ENCODE measurements at regions not wholly inside any gene's neighbourhood (a gene's known extent, or its start where the extent isn't known, plus 50 kb on each side); places are given as distances from the start of the nearest gene placed in this dataset.

DNA sequence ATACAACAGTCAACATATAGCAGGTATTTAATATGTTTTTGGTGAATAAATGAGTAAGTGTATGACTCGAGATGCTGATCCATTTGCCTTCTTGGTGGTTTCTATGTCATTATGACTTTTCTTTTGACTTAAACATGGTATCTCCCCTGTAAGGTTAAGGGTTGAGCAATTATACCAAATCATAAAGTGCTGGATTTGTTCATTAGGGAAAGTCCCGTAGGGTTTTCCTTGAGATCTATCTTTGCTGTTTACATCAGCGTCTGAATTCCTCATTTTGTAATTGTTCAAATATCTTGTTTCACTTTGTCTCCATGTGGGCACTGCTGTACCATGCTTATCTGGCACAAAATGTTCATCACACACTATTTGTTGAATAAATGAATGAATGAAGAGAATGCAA is 562.6 kb downstream of the EDEM1 start:
- no peak overlapping the region for H3K9ac ChIP-seq (ENCODE audit: insufficient read depth in 1 of 2, low read depth in 2 of 2, low read length in 2 of 2)
- no peaks in the 10 kb centered on the region for H3K27me3 ChIP-seq (ENCODE audit: control insufficient read depth in 2 of 2, insufficient read depth in 2 of 2, low read length in 2 of 2)
- H4K20me1 ChIP-seq (replicated peaks; ENCODE audit: control insufficient read depth, insufficient read depth, low read length): no peaks in the 10 kb centered on the region
- ATAC-seq: no peak
- no peak overlapping the region for H3K4me2 ChIP-seq (ENCODE audit: insufficient read depth, low read length)
- in situ Hi-C loops (cut with MboI) (no loop called here), intact Hi-C loops (cut with micrococcal nuclease) (no loop called here)
- no peak overlapping the region for H3K27ac ChIP-seq (ENCODE audit: extremely low read depth, low read depth, low read length)
- H2AFZ ChIP-seq (ENCODE audit: low read depth, low read length): no peak overlapping the region
- ChIA-PET POLR2A (no interaction called here), CTCF (ENCODE audit: low intra/inter-chr PET ratio) (no interaction called here)
- TF ChIP-seq CBFA2T2 (conservative IDR thresholded peaks at IDR 0.05) (no peak), TAF1 (IDR thresholded peaks at IDR 0.05; ENCODE audit: control insufficient read depth, extremely low read depth, insufficient read depth, low read length, severe bottlenecking) (no peak), BACH1 (tag; IDR thresholded peaks at IDR 0.05) (no peak), HDAC1 (IDR thresholded peaks at IDR 0.05) (no peak)
- TF ChIP-seq, protein P1, sequence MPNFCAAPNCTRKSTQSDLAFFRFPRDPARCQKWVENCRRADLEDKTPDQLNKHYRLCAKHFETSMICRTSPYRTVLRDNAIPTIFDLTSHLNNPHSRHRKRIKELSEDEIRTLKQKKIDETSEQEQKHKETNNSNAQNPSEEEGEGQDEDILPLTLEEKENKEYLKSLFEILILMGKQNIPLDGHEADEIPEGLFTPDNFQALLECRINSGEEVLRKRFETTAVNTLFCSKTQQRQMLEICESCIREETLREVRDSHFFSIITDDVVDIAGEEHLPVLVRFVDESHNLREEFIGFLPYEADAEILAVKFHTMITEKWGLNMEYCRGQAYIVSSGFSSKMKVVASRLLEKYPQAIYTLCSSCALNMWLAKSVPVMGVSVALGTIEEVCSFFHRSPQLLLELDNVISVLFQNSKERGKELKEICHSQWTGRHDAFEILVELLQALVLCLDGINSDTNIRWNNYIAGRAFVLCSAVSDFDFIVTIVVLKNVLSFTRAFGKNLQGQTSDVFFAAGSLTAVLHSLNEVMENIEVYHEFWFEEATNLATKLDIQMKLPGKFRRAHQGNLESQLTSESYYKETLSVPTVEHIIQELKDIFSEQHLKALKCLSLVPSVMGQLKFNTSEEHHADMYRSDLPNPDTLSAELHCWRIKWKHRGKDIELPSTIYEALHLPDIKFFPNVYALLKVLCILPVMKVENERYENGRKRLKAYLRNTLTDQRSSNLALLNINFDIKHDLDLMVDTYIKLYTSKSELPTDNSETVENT (CRISPR knock-in tag; IDR thresholded peaks at IDR 0.05): no peak
- TF ChIP-seq, protein P2, sequence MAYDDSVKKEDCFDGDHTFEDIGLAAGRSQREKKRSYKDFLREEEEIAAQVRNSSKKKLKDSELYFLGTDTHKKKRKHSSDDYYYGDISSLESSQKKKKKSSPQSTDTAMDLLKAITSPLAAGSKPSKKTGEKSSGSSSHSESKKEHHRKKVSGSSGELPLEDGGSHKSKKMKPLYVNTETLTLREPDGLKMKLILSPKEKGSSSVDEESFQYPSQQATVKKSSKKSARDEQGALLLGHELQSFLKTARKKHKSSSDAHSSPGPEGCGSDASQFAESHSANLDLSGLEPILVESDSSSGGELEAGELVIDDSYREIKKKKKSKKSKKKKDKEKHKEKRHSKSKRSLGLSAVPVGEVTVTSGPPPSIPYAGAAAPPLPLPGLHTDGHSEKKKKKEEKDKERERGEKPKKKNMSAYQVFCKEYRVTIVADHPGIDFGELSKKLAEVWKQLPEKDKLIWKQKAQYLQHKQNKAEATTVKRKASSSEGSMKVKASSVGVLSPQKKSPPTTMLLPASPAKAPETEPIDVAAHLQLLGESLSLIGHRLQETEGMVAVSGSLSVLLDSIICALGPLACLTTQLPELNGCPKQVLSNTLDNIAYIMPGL (CRISPR knock-in tag; IDR thresholded peaks at IDR 0.05): no peak
- WGBS (ENCODE audit: insufficient coverage, low coverage, missing lambda C conversion rate): 26% methylated on average over 3 of the region's 3 CpGs
- H3K9me1 ChIP-seq (ENCODE audit: control insufficient read depth, insufficient read depth, low read length): no peaks in the 10 kb centered on the region
- no peaks in the 10 kb centered on the region for H3K79me2 ChIP-seq (ENCODE audit: control insufficient read depth, insufficient read depth, low read length)
- no peak for FAIRE-seq
- no peak overlapping the region for H3K4me3 ChIP-seq
- no peaks in the 10 kb centered on the region for H3K36me3 ChIP-seq (ENCODE audit: control insufficient read depth, insufficient read depth, low read length)
- H3K4me1 ChIP-seq (replicated peaks in 1 of 2; ENCODE audit: control insufficient read depth in 2 of 2, insufficient read depth in 2 of 2, low read length in 2 of 2): peaks cover 0 to 10% of the 10 kb centered on the region in 2 experiments; a peak in 3 of 5 replicates
- no TSS peak for BruUV-seq (replicated peaks)
- no peak for DNase-seq (ENCODE audit: extremely low read depth in 1 of 4, low spot score in 3 of 4)
- H3K9me3 ChIP-seq (replicated peaks; ENCODE audit: control insufficient read depth, insufficient read depth, low read depth, low read length): no peaks in the 10 kb centered on the region
